ENCODE measurements at regions not wholly inside any gene's neighbourhood (a gene's known extent, or its start where the extent isn't known, plus 50 kb on each side); places are given as distances from the start of the nearest gene placed in this dataset.
A peak's percentile ranks its signal among the peaks of the same experiment; 100 is the strongest.

DNA sequence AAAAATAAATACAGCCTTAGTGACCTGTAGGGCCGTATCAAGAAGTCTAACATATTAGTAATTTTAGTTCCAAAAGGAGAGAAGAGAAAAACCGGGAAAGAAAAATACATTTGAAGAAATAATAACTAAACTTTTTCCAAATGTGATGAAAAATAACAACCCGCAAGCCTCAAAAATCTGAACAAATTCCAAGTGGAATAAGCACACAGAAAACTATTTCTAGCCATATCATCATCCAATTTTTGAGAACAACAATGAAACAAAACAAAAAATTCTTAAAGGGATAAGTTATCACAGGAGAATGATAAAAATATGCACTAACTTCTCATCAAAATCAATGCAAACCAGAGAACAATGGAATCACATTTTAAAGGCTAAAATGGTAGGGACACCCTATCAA is 198.1 kb upstream of the PLXNC1 start:
- no peak overlapping the region for H3K4me3 Mint-ChIP-seq
- WGBS, 2 experiments (ENCODE audit: insufficient coverage in 1 of 2, insufficient read length in 1 of 2): 100% methylated on average over 2 of the region's 3 CpGs; no CpG with 5 or more reads in 1 of the 2 experiments
- no peaks in the 10 kb centered on the region for H3K27me3 Mint-ChIP-seq (ENCODE audit: insufficient read depth)
- Histone ChIP-seq H3K4me1 (ENCODE audit: control insufficient read depth, insufficient read depth, low read length) (peaks cover 5% of the 10 kb centered on the region), H3K9ac (ENCODE audit: extremely low read depth, low read length, poor library complexity, severe bottlenecking) (no peak overlapping the region), H3K27ac (ENCODE audit: low read depth, low read length) (no peak overlapping the region), H3K36me3 (ENCODE audit: control insufficient read depth, insufficient read depth, low read length) (no peaks in the 10 kb centered on the region), H3K4me3 (ENCODE audit: low read length) (peak overlapping the region; percentile 30), H3K9me3 (ENCODE audit: control insufficient read depth, low read length) (peaks cover 29% of the 10 kb centered on the region), H3K27me3 (ENCODE audit: control insufficient read depth, insufficient read depth, low read length, poor library complexity, severe bottlenecking) (no peaks in the 10 kb centered on the region)
- DNase-seq: no peak
- H3K9me3 Mint-ChIP-seq: peaks cover 20% of the 10 kb centered on the region
- no peaks in the 10 kb centered on the region for H3K36me3 Mint-ChIP-seq (ENCODE audit: low read depth)
- TF ChIP-seq, protein P1, sequence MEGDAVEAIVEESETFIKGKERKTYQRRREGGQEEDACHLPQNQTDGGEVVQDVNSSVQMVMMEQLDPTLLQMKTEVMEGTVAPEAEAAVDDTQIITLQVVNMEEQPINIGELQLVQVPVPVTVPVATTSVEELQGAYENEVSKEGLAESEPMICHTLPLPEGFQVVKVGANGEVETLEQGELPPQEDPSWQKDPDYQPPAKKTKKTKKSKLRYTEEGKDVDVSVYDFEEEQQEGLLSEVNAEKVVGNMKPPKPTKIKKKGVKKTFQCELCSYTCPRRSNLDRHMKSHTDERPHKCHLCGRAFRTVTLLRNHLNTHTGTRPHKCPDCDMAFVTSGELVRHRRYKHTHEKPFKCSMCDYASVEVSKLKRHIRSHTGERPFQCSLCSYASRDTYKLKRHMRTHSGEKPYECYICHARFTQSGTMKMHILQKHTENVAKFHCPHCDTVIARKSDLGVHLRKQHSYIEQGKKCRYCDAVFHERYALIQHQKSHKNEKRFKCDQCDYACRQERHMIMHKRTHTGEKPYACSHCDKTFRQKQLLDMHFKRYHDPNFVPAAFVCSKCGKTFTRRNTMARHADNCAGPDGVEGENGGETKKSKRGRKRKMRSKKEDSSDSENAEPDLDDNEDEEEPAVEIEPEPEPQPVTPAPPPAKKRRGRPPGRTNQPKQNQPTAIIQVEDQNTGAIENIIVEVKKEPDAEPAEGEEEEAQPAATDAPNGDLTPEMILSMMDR (conservative IDR thresholded peaks at IDR 0.05): no peak
- H3K27ac Mint-ChIP-seq: no peak overlapping the region
- H3K4me1 Mint-ChIP-seq: peaks cover 21% of the 10 kb centered on the region

DNA sequence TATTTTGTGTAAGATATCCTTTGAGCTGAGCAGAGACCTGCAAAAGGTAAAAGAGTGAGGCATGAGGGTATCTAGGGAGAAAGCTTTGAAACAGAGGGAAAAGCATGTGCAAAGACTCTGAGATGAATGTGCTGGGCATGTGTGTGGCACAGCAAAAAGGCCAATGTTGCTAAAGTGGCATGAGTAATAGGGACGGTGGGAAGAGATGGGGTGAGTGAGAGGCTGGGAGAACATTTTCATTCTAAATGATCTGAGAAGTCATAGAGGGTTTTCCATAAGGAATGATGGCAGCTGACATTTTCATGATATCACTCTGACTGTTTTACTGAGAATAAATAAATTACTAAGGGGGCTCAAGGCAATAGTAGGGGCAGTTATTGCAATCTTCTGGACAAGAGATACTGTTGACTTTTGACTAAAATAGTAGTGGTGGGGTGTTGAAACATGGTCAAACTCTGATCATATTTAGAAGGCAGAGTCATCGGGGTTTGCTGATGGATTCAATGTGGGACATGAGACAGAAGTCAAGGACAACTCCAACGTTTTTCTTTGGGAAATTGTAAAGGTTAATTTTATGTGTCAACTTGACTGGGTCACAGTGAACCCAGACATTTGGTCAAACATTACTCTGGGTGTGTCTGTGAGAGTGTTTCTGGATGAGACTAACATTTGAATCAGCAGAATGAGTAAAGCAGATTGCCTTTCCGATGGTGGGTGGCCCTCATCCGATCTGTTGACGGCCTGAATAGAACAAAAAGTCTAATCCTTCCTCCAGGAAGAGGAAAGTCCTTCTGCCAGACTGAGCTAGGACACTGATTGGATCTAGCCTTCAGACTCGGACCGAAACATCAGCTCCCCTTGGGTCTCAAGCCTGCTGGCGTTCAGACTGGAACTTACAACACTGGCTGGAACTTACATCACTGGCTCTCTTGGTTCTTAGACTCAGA is 193.9 kb upstream of the PLXNC1 start:
- no peaks in the 10 kb centered on the region for H3K27me3 ChIP-seq (ENCODE audit: control insufficient read depth, insufficient read depth, low read length, poor library complexity, severe bottlenecking)
- H3K27ac ChIP-seq (ENCODE audit: low read depth, low read length): no peak overlapping the region
- peaks cover 24% of the 10 kb centered on the region for H3K9me3 ChIP-seq (ENCODE audit: control insufficient read depth, low read length)
- Mint-ChIP-seq H3K4me3 (no peak overlapping the region), H3K9me3 (peaks cover 15% of the 10 kb centered on the region), H3K27ac (no peak overlapping the region), H3K27me3 (ENCODE audit: insufficient read depth) (no peaks in the 10 kb centered on the region), H3K36me3 (ENCODE audit: low read depth) (no peaks in the 10 kb centered on the region), H3K4me1 (no peaks in the 10 kb centered on the region)
- no peaks in the 10 kb centered on the region for H3K4me1 ChIP-seq (ENCODE audit: control insufficient read depth, insufficient read depth, low read length)
- H3K9ac ChIP-seq (ENCODE audit: extremely low read depth, low read length, poor library complexity, severe bottlenecking): no peak overlapping the region
- TF ChIP-seq, protein P1 (conservative IDR thresholded peaks at IDR 0.05): no peak
- H3K36me3 ChIP-seq (ENCODE audit: control insufficient read depth, insufficient read depth, low read length): no peaks in the 10 kb centered on the region
- WGBS, 2 experiments (ENCODE audit: insufficient coverage in 1 of 2, insufficient read length in 1 of 2): 86 to 91% methylated on average over 9 of the region's 9 CpGs
- DNase-seq: no peak
- no peak overlapping the region for H3K4me3 ChIP-seq (ENCODE audit: low read length)

DNA sequence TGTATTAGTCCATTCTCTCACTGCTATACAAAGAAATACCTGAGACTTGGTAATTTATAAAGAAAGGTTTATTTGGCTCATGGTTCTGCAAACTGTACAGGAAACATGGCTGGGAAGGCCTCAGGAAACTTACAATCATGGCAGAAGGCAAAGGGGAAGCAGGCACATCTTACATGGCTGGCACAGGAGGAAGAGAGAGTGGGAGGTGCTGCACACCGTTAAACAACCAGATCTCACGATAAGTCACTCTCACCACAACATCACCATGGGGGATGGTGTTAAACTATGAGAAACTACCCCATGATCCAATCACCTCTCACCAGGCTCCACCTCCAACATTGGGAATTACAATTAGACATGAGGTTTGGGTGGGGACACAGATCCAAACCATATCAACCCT is 191.8 kb upstream of the PLXNC1 start:
- Mint-ChIP-seq H3K27ac (no peak overlapping the region), H3K9me3 (peaks cover 7% of the 10 kb centered on the region), H3K36me3 (ENCODE audit: low read depth) (no peaks in the 10 kb centered on the region), H3K4me3 (no peak overlapping the region), H3K4me1 (no peaks in the 10 kb centered on the region), H3K27me3 (ENCODE audit: insufficient read depth) (no peaks in the 10 kb centered on the region)
- Histone ChIP-seq H3K4me3 (ENCODE audit: low read length) (no peak overlapping the region), H3K9ac (ENCODE audit: extremely low read depth, low read length, poor library complexity, severe bottlenecking) (no peak overlapping the region), H3K27me3 (ENCODE audit: control insufficient read depth, insufficient read depth, low read length, poor library complexity, severe bottlenecking) (no peaks in the 10 kb centered on the region), H3K4me1 (ENCODE audit: control insufficient read depth, insufficient read depth, low read length) (no peaks in the 10 kb centered on the region), H3K36me3 (ENCODE audit: control insufficient read depth, insufficient read depth, low read length) (no peaks in the 10 kb centered on the region), H3K9me3 (ENCODE audit: control insufficient read depth, low read length) (peaks cover 9% of the 10 kb centered on the region), H3K27ac (ENCODE audit: low read depth, low read length) (no peak overlapping the region)
- TF ChIP-seq, protein P1 (conservative IDR thresholded peaks at IDR 0.05): no peak
- no CpG with 5 or more reads among the region's 2 CpGs for WGBS, 2 experiments (ENCODE audit: insufficient coverage in 1 of 2, insufficient read length in 1 of 2)
- no peak for DNase-seq

Measured in endodermal cell (in vitro differentiated cells).